Lower leg skin (tissue), 4 donors: ENCODE measurements at regions not wholly inside any gene's neighbourhood (a gene's known extent, or its start where the extent isn't known, plus 50 kb on each side); places are given as distances from the start of the nearest gene placed in this dataset.

Experiments
- DNase-seq, 2 donors: peaks; one replicate each; pipeline ENCODE4 v3.0.0-alpha.2; 2019; ENCODE audit warnings: low spot score in 2 of 2
- H3K4me3 ChIP-seq: fragments of 200-600 bp; sonication (generic); 2 replicates; pipeline ENCODE4 v1.5.1; 2017; ENCODE audit warnings: mild to moderate bottlenecking, low read depth; ENCODE audit not compliant: poor library complexity, severe bottlenecking
- CTCF ChIP-seq, 3 donors: fragments of 450-650 bp; IDR thresholded peaks; one replicate each; pipeline ENCODE4 v1.5.1; 2016; ENCODE audit warnings: antibody characterized with exemption in 3 of 3, mild to moderate bottlenecking in 3 of 3, moderate library complexity in 2 of 3
- POLR2A ChIP-seq, 2 donors: fragments of 450-650 bp; IDR thresholded peaks; one replicate each; pipeline ENCODE4 v1.6.1; 2016 to 2017; ENCODE audit warnings: antibody characterized with exemption in 2 of 2, mild to moderate bottlenecking in 1 of 2, moderate library complexity in 1 of 2
- WGBS, 2 donors: methylation state at CpG; one replicate each; pipeline ENCODE4 v1.1.5; 2018; 5-methylcytosine and 5-hydroxymethylcytosine counted together
- intact Hi-C: fragments of 100-400 bp; cut with DNase I; formaldehyde crosslinking; loops from one replicate; pipeline ENCODE4 v1.15.0; 2023; ENCODE audit warnings: low total_unique reads

DNA sequence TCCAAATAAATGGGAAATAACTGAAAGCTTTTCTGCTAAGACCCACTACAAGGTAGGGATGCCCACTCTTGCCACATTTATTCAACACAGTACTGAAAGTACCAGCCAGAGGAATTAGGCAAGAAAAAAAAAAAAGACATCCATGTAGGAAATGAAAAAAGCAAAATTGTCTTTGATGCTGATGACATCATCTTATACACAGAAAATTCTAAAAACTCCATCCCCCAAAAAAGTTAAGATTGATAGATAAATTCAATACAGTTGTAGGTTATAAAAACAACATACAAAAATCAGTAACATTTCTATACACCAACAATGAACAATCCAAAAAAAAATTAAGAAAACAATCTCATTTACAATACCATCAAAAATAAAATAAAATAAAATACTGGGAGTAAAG is 330.4 kb downstream of the RBM26 start:
- TF ChIP-seq POLR2A (IDR thresholded peaks at IDR 0.05) (no peak), CTCF (IDR thresholded peaks at IDR 0.05) (no peak)
- no peak for DNase-seq
- intact Hi-C loops: no loop called here
- no peak overlapping the region for H3K4me3 ChIP-seq

GRCh38 chr13:79070343-79070974 is 335.6 kb downstream of the RBM26 start:
- no peak overlapping the region for H3K4me3 ChIP-seq
- no peak for DNase-seq
- TF ChIP-seq CTCF (IDR thresholded peaks at IDR 0.05): no peak
- TF ChIP-seq POLR2A (IDR thresholded peaks at IDR 0.05): no peak
- intact Hi-C loops: no loop called here
- 51 to 53% methylated on average over 4 of the region's 4 CpGs for WGBS, 2 donors

DNA sequence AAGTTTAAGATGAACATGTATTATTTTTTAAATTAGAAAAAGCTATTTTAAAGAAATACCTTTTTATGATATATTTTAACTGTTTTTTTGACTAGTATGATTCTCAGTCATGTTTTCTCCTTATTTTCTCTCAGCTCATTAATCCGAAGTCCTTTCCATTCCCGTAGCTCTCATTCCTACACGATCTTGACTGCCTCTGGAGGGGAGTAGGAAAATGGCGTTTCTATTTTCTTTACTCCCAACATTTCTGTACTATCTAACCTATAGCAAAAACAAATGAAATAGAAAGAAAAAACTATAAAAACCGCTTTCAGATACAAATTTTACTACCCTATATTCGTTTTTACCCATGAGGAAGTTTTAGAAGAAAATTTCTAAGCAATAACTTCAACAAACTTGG is 343.8 kb downstream of the RBM26 start:
- H3K4me3 ChIP-seq: no peak overlapping the region
- TF ChIP-seq CTCF (IDR thresholded peaks at IDR 0.05) (no peak), POLR2A (IDR thresholded peaks at IDR 0.05) (no peak)
- WGBS, 2 donors: 68 to 70% methylated on average over 6 of the region's 6 CpGs
- intact Hi-C loops: no loop called here
- DNase-seq: no peak

DNA sequence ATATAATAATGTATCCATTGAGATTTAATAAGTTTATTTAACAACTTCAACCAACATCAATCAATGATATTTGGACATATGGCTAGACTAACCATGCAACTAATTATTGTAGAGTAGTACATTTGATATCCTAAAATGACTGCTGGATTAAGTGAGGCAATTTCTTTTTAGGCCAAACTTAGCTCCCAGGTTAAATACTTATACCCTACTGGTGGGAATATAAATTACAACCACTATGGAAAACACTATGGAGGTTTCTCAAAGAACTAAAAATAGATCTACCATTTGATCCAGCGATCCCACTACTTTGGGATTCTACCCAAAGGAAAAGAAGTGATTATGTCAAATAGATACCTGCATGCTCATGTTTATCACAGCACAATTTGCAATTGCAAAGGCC is 345.8 kb downstream of the RBM26 start:
- WGBS, 2 donors: 81 to 85% methylated on average over 1 of the region's 1 CpG
- intact Hi-C loops: no loop called here
- TF ChIP-seq POLR2A (IDR thresholded peaks at IDR 0.05) (no peak), CTCF (IDR thresholded peaks at IDR 0.05) (no peak)
- no peak overlapping the region for H3K4me3 ChIP-seq
- no peak for DNase-seq

- no peak overlapping the region for H3K4me3 ChIP-seq
- no peak for TF ChIP-seq CTCF (IDR thresholded peaks at IDR 0.05)
- TF ChIP-seq POLR2A (IDR thresholded peaks at IDR 0.05): no peak
- intact Hi-C loops: no loop called here
- DNase-seq: no peak
- WGBS, 2 donors: 87% methylated on average over 6 of the region's 6 CpGs
These were observed 349.3 kb downstream of the RBM26 start for GRCh38 chr13:79056706-79057105.

- intact Hi-C loops: no loop called here
- no peak overlapping the region for H3K4me3 ChIP-seq
- TF ChIP-seq CTCF (IDR thresholded peaks at IDR 0.05) (no peak), POLR2A (IDR thresholded peaks at IDR 0.05) (no peak)
- WGBS, 2 donors: 60 to 66% methylated on average over 1 of the region's 1 CpG
- no peak for DNase-seq
These were observed 354.6 kb downstream of the RBM26 start for GRCh38 chr13:79051472-79051871.
